Astrocyte (in vitro differentiated cells and primary cell): ENCODE measurements at regions not wholly inside any gene's neighbourhood (a gene's known extent, or its start where the extent isn't known, plus 50 kb on each side); places are given as distances from the start of the nearest gene placed in this dataset.

Experiments used
- DNase-seq: peaks from one replicate; pipeline ENCODE4 v3.0.0-alpha.2; 2010; ENCODE audit warnings: low read depth
- FAIRE-seq: peaks from 2 replicates; lab custom pipeline; 2011; peaks lifted over from hg19 to GRCh38; lab: Jason Lieb, UNC
- H2AFZ ChIP-seq: 2 replicates; pipeline ENCODE4 v1.6.0; 2012; ENCODE audit warnings: low read depth, low read length, inconsistent platforms
- H3K27ac ChIP-seq: 2 replicates; pipeline ENCODE4 v1.5.1; 2011; ENCODE audit warnings: low read depth, low read length, inconsistent platforms
- H3K27me3 ChIP-seq: 2 replicates; pipeline ENCODE4 v1.6.0; 2011; ENCODE audit warnings: low read length, inconsistent platforms; ENCODE audit not compliant: insufficient read depth
- H3K36me3 ChIP-seq: 2 replicates; pipeline ENCODE4 v1.5.1; 2011; ENCODE audit warnings: low read length, inconsistent platforms; ENCODE audit not compliant: insufficient read depth
- H3K4me1 ChIP-seq: 2 replicates; pipeline ENCODE4 v1.5.1; 2011; ENCODE audit warnings: low read length, inconsistent platforms; ENCODE audit not compliant: insufficient read depth
- H3K4me2 ChIP-seq: 2 replicates; pipeline ENCODE4 v1.6.0; 2012; ENCODE audit warnings: low read length, inconsistent platforms
- H3K4me3 ChIP-seq: 2 replicates; pipeline ENCODE4 v1.5.1; 2011; ENCODE audit warnings: low read depth, mild to moderate bottlenecking, low read length, inconsistent platforms; ENCODE audit not compliant: insufficient read depth
- H3K79me2 ChIP-seq: 2 replicates; pipeline ENCODE4 v1.6.0; 2012; ENCODE audit warnings: mild to moderate bottlenecking, low read length, inconsistent platforms; ENCODE audit not compliant: insufficient read depth
- H3K9ac ChIP-seq: 2 replicates; pipeline ENCODE4 v1.6.0; 2012; ENCODE audit warnings: mild to moderate bottlenecking, low read length, inconsistent platforms
- H3K9me3 ChIP-seq: 2 replicates; pipeline ENCODE4 v1.5.1; 2012; ENCODE audit warnings: low read depth, mild to moderate bottlenecking, low read length, inconsistent platforms; ENCODE audit not compliant: insufficient read depth
- H4K20me1 ChIP-seq: 2 replicates; pipeline ENCODE4 v1.6.0; 2012; ENCODE audit warnings: low read length, inconsistent platforms; ENCODE audit not compliant: insufficient read depth
- H3K27ac Mint-ChIP-seq: one replicate; pipeline ENCODE4 v1.8.0; 2021; ENCODE audit warnings: mild to moderate bottlenecking, mixed read lengths; ENCODE audit not compliant: unreplicated experiment
- H3K27me3 Mint-ChIP-seq: one replicate; pipeline ENCODE4 v1.8.0; 2021; ENCODE audit warnings: low read depth, mixed read lengths; ENCODE audit not compliant: unreplicated experiment
- H3K36me3 Mint-ChIP-seq: one replicate; pipeline ENCODE4 v1.8.0; 2021; ENCODE audit warnings: low read depth, mixed read lengths; ENCODE audit not compliant: unreplicated experiment
- H3K4me1 Mint-ChIP-seq: one replicate; pipeline ENCODE4 v1.8.0; 2021; ENCODE audit warnings: low read depth, mixed read lengths; ENCODE audit not compliant: unreplicated experiment
- H3K4me3 Mint-ChIP-seq: one replicate; pipeline ENCODE4 v1.8.0; 2021; ENCODE audit warnings: mild to moderate bottlenecking, moderate library complexity, mixed read lengths; ENCODE audit not compliant: unreplicated experiment
- H3K9me3 Mint-ChIP-seq: one replicate; pipeline ENCODE4 v1.8.0; 2021; ENCODE audit warnings: mild to moderate bottlenecking, mixed read lengths; ENCODE audit not compliant: unreplicated experiment
- EZH2 ChIP-seq: IDR thresholded peaks from 2 replicates; pipeline ENCODE4 v1.6.1; 2012; ENCODE audit warnings: mild to moderate bottlenecking, low read length, inconsistent platforms; ENCODE audit not compliant: insufficient read depth
- TF ChIP-seq, protein P1 (sequence below): IDR thresholded peaks from 2 replicates; pipeline ENCODE4 v1.5.1; 2011; ENCODE audit warnings: low read depth, mild to moderate bottlenecking, inconsistent platforms, low read length, moderate library complexity; ENCODE audit not compliant: insufficient read depth

DNA sequence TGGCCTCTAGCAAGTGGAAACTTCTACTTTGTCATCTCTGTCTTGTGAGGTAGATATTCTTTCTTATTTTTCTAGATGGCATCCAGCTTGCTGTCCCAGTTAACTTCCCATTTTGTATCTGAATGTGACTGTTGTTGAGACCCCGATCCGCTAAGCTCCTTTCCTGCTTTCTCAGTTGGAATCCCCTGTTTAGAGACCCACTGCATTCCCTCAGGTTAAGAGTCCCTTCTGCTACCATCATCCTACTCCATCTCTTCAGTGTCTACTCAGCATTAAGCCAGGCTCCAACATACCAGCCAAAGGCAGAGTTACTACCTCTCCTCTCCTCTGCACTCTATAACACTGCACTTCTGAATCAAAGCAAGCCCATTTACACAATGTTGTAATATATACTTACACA, 1300.4 kb upstream of the CHAC2 start:
- Mint-ChIP-seq H3K27ac (no peak overlapping the region), H3K27me3 (no peaks in the 10 kb centered on the region), H3K36me3 (no peaks in the 10 kb centered on the region), H3K9me3 (no peaks in the 10 kb centered on the region), H3K4me1 (peaks cover 17% of the 10 kb centered on the region), H3K4me3 (no peak overlapping the region)
- H4K20me1 ChIP-seq = no peaks in the 10 kb centered on the region
- H3K9ac ChIP-seq = no peak overlapping the region
- H3K27ac ChIP-seq = no peak overlapping the region
- H3K4me3 ChIP-seq = no peak overlapping the region
- no peak overlapping the region for H2AFZ ChIP-seq
- no peak for TF ChIP-seq EZH2
- TF ChIP-seq, protein P1, sequence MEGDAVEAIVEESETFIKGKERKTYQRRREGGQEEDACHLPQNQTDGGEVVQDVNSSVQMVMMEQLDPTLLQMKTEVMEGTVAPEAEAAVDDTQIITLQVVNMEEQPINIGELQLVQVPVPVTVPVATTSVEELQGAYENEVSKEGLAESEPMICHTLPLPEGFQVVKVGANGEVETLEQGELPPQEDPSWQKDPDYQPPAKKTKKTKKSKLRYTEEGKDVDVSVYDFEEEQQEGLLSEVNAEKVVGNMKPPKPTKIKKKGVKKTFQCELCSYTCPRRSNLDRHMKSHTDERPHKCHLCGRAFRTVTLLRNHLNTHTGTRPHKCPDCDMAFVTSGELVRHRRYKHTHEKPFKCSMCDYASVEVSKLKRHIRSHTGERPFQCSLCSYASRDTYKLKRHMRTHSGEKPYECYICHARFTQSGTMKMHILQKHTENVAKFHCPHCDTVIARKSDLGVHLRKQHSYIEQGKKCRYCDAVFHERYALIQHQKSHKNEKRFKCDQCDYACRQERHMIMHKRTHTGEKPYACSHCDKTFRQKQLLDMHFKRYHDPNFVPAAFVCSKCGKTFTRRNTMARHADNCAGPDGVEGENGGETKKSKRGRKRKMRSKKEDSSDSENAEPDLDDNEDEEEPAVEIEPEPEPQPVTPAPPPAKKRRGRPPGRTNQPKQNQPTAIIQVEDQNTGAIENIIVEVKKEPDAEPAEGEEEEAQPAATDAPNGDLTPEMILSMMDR = no peak
- H3K9me3 ChIP-seq = no peaks in the 10 kb centered on the region
- H3K36me3 ChIP-seq = no peaks in the 10 kb centered on the region
- no peaks in the 10 kb centered on the region for H3K4me1 ChIP-seq
- no peaks in the 10 kb centered on the region for H3K79me2 ChIP-seq
- H3K27me3 ChIP-seq = no peaks in the 10 kb centered on the region
- no peak overlapping the region for H3K4me2 ChIP-seq
- DNase-seq (no peak), FAIRE-seq (no peak)

DNA sequence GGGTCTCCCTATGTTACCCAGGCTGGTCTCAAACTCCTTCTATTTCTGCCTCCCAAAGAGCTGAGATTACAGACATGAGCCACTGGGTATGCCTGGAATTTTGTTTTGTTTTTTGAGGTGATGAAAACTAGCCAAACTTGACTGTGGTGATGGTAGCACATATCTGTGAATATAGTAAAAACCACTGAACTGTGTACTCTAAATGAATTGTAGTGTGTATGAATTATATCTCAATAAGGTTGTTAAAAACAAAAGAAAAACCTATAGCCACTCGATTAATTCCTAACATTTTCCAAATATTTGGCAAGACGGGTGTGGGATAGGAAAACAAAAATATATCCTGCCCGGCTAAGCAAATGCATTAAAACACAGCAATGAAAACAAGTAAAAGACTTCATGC, 1302.3 kb upstream of the CHAC2 start:
- no peak overlapping the region for H3K4me3 Mint-ChIP-seq
- Histone ChIP-seq H3K4me2 (no peak overlapping the region), H4K20me1 (no peaks in the 10 kb centered on the region), H3K27me3 (no peaks in the 10 kb centered on the region), H3K4me1 (no peaks in the 10 kb centered on the region), H3K9ac (no peak overlapping the region), H3K9me3 (no peaks in the 10 kb centered on the region), H3K36me3 (no peaks in the 10 kb centered on the region), H3K4me3 (no peak overlapping the region), H3K27ac (no peak overlapping the region), H3K79me2 (no peaks in the 10 kb centered on the region), H2AFZ (no peak overlapping the region)
- H3K27ac Mint-ChIP-seq = no peak overlapping the region
- no peak for TF ChIP-seq EZH2
- TF ChIP-seq, protein P1 = no peak
- DNase-seq = peak; percentile 64
- H3K36me3 Mint-ChIP-seq = no peaks in the 10 kb centered on the region
- no peaks in the 10 kb centered on the region for H3K9me3 Mint-ChIP-seq
- no peaks in the 10 kb centered on the region for H3K27me3 Mint-ChIP-seq
- H3K4me1 Mint-ChIP-seq = peaks cover 17% of the 10 kb centered on the region
- FAIRE-seq = no peak

DNA sequence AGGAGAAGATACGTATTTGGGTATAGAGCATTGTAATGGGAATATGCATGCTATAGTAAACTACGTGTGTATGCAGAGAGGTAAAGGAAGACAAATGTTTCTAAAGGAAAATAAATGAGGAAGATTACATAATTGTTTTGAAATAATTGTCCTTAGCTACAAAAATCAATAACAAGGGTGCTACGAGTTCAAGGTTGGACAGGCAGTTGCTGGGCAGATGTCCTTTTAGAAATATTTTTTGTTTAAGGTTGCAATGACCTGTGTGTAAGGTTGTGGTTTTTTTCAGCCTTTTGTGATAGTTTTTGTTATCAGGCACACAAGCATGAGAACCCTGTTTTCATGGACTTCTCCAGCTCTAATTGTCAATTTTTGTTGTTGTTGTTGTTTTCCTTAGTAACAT, 1304.1 kb upstream of the CHAC2 start:
- Histone ChIP-seq H3K4me1 (no peaks in the 10 kb centered on the region), H2AFZ (no peak overlapping the region), H3K9me3 (no peaks in the 10 kb centered on the region), H3K9ac (no peak overlapping the region), H3K27ac (no peak overlapping the region), H4K20me1 (no peaks in the 10 kb centered on the region), H3K36me3 (no peaks in the 10 kb centered on the region), H3K27me3 (no peaks in the 10 kb centered on the region), H3K79me2 (no peaks in the 10 kb centered on the region), H3K4me3 (no peak overlapping the region), H3K4me2 (no peak overlapping the region)
- Mint-ChIP-seq H3K27ac (no peak overlapping the region), H3K36me3 (no peaks in the 10 kb centered on the region), H3K4me3 (no peak overlapping the region), H3K27me3 (no peaks in the 10 kb centered on the region), H3K4me1 (peaks cover 17% of the 10 kb centered on the region), H3K9me3 (no peaks in the 10 kb centered on the region)
- DNase-seq (no peak), FAIRE-seq (no peak)
- no peak for TF ChIP-seq EZH2
- TF ChIP-seq, protein P1 = no peak
